Osteoblast (primary cell): ENCODE measurements at regions not wholly inside any gene's neighbourhood (a gene's known extent, or its start where the extent isn't known, plus 50 kb on each side); places are given as distances from the start of the nearest gene placed in this dataset.

Experiments used
- DNase-seq: peaks from one replicate; pipeline ENCODE4 v3.0.0; 2011; ENCODE audit warnings: low spot score, mixed read lengths; ENCODE audit not compliant: insufficient read length; ENCODE audit errors: missing footprints
- H2AFZ ChIP-seq: 2 replicates; pipeline ENCODE4 v1.6.0; 2011; ENCODE audit warnings: mild to moderate bottlenecking, low read length
- H3K27ac ChIP-seq: 2 replicates; pipeline ENCODE4 v1.5.1; 2011; ENCODE audit warnings: mild to moderate bottlenecking, low read depth, low read length, moderate library complexity
- H3K27me3 ChIP-seq: 2 replicates; pipeline ENCODE4 v1.6.0; 2012; ENCODE audit warnings: mild to moderate bottlenecking, control low read depth, inconsistent platforms, low read length, moderate library complexity; ENCODE audit not compliant: insufficient read depth
- H3K36me3 ChIP-seq: 2 replicates; pipeline ENCODE4 v1.5.1; 2011; ENCODE audit warnings: mild to moderate bottlenecking, low read length, control low read depth, moderate library complexity; ENCODE audit not compliant: insufficient read depth
- H3K4me1 ChIP-seq: 2 replicates; pipeline ENCODE4 v1.5.1; 2011; ENCODE audit warnings: mild to moderate bottlenecking, low read length, control low read depth, moderate library complexity; ENCODE audit not compliant: insufficient read depth
- H3K4me2 ChIP-seq: 2 replicates; pipeline ENCODE4 v1.6.0; 2011; ENCODE audit warnings: mild to moderate bottlenecking, low read length; ENCODE audit not compliant: insufficient read depth
- H3K4me3 ChIP-seq: fragments of 200-600 bp; sonication (generic); 3 replicates; pipeline ENCODE4 v1.5.1; 2012; ENCODE audit warnings: mild to moderate bottlenecking, low read length, inconsistent platforms; ENCODE audit not compliant: insufficient read depth
- H3K79me2 ChIP-seq: 2 replicates; pipeline ENCODE4 v1.6.0; 2012; ENCODE audit warnings: mild to moderate bottlenecking, low read length, control low read depth, inconsistent platforms; ENCODE audit not compliant: insufficient read depth
- H3K9me3 ChIP-seq: 2 replicates; pipeline ENCODE4 v1.5.1; 2011; ENCODE audit warnings: low read depth, low read length, control low read depth
- H4K20me1 ChIP-seq: 2 replicates; pipeline ENCODE4 v1.6.0; 2012; ENCODE audit warnings: mild to moderate bottlenecking, low read length, control low read depth; ENCODE audit not compliant: insufficient read depth
- CTCF ChIP-seq: IDR thresholded peaks from 2 replicates; pipeline ENCODE4 v1.5.1; 2011; ENCODE audit warnings: mild to moderate bottlenecking, low read depth, low read length, moderate library complexity; ENCODE audit errors: extremely low read depth

GRCh38 chr13:107266657-107267056 is 698.7 kb upstream of the ARGLU1 start:
- Histone ChIP-seq H3K27me3 (no peaks in the 10 kb centered on the region), H3K36me3 (no peaks in the 10 kb centered on the region), H3K79me2 (no peaks in the 10 kb centered on the region), H3K9me3 (no peaks in the 10 kb centered on the region), H3K4me3 (no peak overlapping the region), H3K27ac (no peak overlapping the region), H2AFZ (no peak overlapping the region), H3K4me2 (no peak overlapping the region), H4K20me1 (no peaks in the 10 kb centered on the region), H3K4me1 (no peaks in the 10 kb centered on the region)
- no peak for DNase-seq
- TF ChIP-seq CTCF: no peak

- H3K27ac ChIP-seq: no peak overlapping the region
- no peak overlapping the region for H3K4me2 ChIP-seq
These were observed 690.8 kb upstream of the ARGLU1 start for GRCh38 chr13:107258599-107259187.

GRCh38 chr13:107254392-107254791 is 686.5 kb upstream of the ARGLU1 start:
- H3K4me3 ChIP-seq: no peak overlapping the region
- no peaks in the 10 kb centered on the region for H3K27me3 ChIP-seq
- H3K79me2 ChIP-seq: no peaks in the 10 kb centered on the region
- H3K4me1 ChIP-seq: peaks cover 7% of the 10 kb centered on the region
- no peak overlapping the region for H2AFZ ChIP-seq
- no peak for DNase-seq
- H3K36me3 ChIP-seq: no peaks in the 10 kb centered on the region
- H3K9me3 ChIP-seq: no peaks in the 10 kb centered on the region
- H4K20me1 ChIP-seq: no peaks in the 10 kb centered on the region
- H3K4me2 ChIP-seq: no peak overlapping the region
- H3K27ac ChIP-seq: no peak overlapping the region
- TF ChIP-seq CTCF: no peak

More at GRCh38 chr13:107258599-107259187, 690.8 kb upstream of the ARGLU1 start:
- Histone ChIP-seq H3K79me2 (no peaks in the 10 kb centered on the region), H3K4me1 (no peaks in the 10 kb centered on the region), H3K36me3 (no peaks in the 10 kb centered on the region), H3K27me3 (no peaks in the 10 kb centered on the region), H3K4me3 (no peak overlapping the region), H2AFZ (no peak overlapping the region), H3K9me3 (no peaks in the 10 kb centered on the region), H4K20me1 (no peaks in the 10 kb centered on the region)
- DNase-seq: no peak
- TF ChIP-seq CTCF: no peak

- H3K4me1 ChIP-seq: peaks cover 7% of the 10 kb centered on the region
- no peak for DNase-seq
These were observed 684.5 kb upstream of the ARGLU1 start for GRCh38 chr13:107252428-107252827.

More at GRCh38 chr13:107252428-107252827, 684.5 kb upstream of the ARGLU1 start:
- Histone ChIP-seq H3K9me3 (no peaks in the 10 kb centered on the region), H3K36me3 (no peaks in the 10 kb centered on the region), H3K4me2 (no peak overlapping the region), H3K4me3 (no peak overlapping the region), H3K27me3 (no peaks in the 10 kb centered on the region), H3K27ac (no peak overlapping the region), H3K79me2 (no peaks in the 10 kb centered on the region), H2AFZ (no peak overlapping the region), H4K20me1 (no peaks in the 10 kb centered on the region)
- no peak for TF ChIP-seq CTCF
